Stimulated activated CD8-positive, alpha-beta memory T cell treated with anti-CD3 and anti-CD28 coated beads, Interleukin-12 subunit alpha, Interleukin-12 subunit beta, amount 100 ng/mL, for 1 hour (primary cell): ENCODE measurements at regions not wholly inside any gene's neighbourhood (a gene's known extent, or its start where the extent isn't known, plus 50 kb on each side); places are given as distances from the start of the nearest gene placed in this dataset.

ENCODE experiments used
- DNase-seq: peaks from one replicate; pipeline ENCODE4 v3.0.0-alpha.2; 2020; ENCODE audit warnings: low read depth

- DNase-seq: no peak
Observed at GRCh38 chr3:83092521-83093221, 1331.2 kb upstream of the GBE1 start.

GRCh38 chr3:83076041-83076440 is 1314.6 kb upstream of the GBE1 start:
- no peak for DNase-seq

GRCh38 chr3:83074485-83074884 is 1313.0 kb upstream of the GBE1 start:
- DNase-seq: no peak

GRCh38 chr3:83065851-83066460 is 1304.5 kb upstream of the GBE1 start:
- DNase-seq: no peak

GRCh38 chr3:83063446-83063845 is 1302.0 kb upstream of the GBE1 start:
- DNase-seq: no peak

GRCh38 chr3:83048556-83048955 is 1287.1 kb upstream of the GBE1 start:
- no peak for DNase-seq

GRCh38 chr3:83039422-83039821 is 1278.0 kb upstream of the GBE1 start:
- DNase-seq: no peak

- DNase-seq: no peak
Observed at GRCh38 chr3:83035704-83036010, 1274.2 kb upstream of the GBE1 start.

GRCh38 chr3:83034806-83035703 is 1273.6 kb upstream of the GBE1 start:
- DNase-seq: no peak

- no peak for DNase-seq
Observed at GRCh38 chr3:83033133-83033532, 1271.7 kb upstream of the GBE1 start.

- DNase-seq: no peak
Observed at GRCh38 chr3:83023086-83023485, 1261.6 kb upstream of the GBE1 start.

GRCh38 chr3:83011481-83011880 is 1250.0 kb upstream of the GBE1 start:
- DNase-seq: no peak

- DNase-seq: no peak
Observed at GRCh38 chr3:83003917-83004316, 1242.5 kb upstream of the GBE1 start.

GRCh38 chr3:83002869-83003445 is 1241.5 kb upstream of the GBE1 start:
- no peak for DNase-seq

GRCh38 chr3:82999777-83000176 is 1238.3 kb upstream of the GBE1 start:
- DNase-seq: no peak

GRCh38 chr3:82978368-82978767 is 1216.9 kb upstream of the GBE1 start:
- DNase-seq: no peak

- no peak for DNase-seq
Observed at GRCh38 chr3:82977871-82978270, 1216.4 kb upstream of the GBE1 start.

- DNase-seq: no peak
Observed at GRCh38 chr3:82973791-82974190, 1212.3 kb upstream of the GBE1 start.

GRCh38 chr3:82960379-82960778 is 1198.9 kb upstream of the GBE1 start:
- no peak for DNase-seq

GRCh38 chr3:82957696-82958095 is 1196.3 kb upstream of the GBE1 start:
- no peak for DNase-seq

GRCh38 chr3:82957079-82957478 is 1195.6 kb upstream of the GBE1 start:
- DNase-seq: no peak

- no peak for DNase-seq
Observed at GRCh38 chr3:82954486-82954885, 1193.0 kb upstream of the GBE1 start.

- DNase-seq: no peak
Observed at GRCh38 chr3:82942041-82942440, 1180.6 kb upstream of the GBE1 start.
